ENCODE measurements at regions not wholly inside any gene's neighbourhood (a gene's known extent, or its start where the extent isn't known, plus 50 kb on each side); places are given as distances from the start of the nearest gene placed in this dataset.

DNA sequence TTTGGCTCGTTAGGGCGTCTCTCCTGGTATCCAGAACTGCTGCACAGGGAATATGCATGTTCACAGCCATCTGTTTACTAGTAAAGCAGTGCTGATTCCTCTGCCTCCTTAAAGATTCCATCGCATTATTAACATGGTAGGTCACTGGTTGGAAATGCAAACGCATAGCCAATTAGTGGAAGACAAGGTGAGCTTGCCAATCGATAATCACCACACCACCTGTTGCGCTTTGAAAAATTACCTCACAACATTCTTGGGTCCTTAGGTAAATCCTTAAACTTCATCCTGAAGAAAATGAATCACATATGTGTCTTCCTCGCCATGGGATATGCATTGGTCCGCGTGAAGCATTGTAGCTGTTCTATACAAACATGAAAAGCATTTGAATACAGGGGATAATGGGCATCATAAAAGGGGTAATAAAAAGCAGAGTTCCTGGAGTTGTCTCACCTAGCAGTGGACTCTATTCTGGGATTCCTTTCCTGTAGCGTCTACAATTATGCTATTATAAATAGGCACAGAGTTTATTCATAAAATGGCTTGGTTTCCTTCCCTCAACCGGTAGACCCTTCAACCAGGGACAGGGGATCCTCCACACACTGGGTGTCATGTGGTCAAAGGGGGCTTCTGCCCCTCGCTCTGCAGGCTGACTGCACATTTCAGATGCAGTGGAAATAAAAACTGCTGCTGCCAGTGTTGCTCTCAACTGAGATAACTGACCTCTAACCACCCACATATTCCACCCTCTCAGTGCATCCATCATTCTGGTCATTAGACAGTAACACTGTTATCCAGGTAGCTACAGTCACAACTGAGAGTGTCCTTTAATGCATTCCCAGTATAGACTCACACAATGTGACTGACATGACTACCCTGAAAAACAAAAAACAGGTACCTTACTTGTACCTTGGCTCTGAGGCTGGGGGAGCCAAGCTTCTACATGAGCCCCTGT lies 389.2 kb upstream of the NFE2L3 start:
- Histone ChIP-seq H3K4me3 (replicated peaks; ENCODE audit: insufficient read depth, low read length) (no peak overlapping the region), H3K27ac (replicated peaks) (no peak overlapping the region), H3K27me3 (ENCODE audit: insufficient read depth, poor library complexity, severe bottlenecking) (no peaks in the 10 kb centered on the region)
- no peak for DNase-seq (ENCODE audit: low read depth in 1 of 2, low spot score in 1 of 2)
- TF ChIP-seq, protein P1, sequence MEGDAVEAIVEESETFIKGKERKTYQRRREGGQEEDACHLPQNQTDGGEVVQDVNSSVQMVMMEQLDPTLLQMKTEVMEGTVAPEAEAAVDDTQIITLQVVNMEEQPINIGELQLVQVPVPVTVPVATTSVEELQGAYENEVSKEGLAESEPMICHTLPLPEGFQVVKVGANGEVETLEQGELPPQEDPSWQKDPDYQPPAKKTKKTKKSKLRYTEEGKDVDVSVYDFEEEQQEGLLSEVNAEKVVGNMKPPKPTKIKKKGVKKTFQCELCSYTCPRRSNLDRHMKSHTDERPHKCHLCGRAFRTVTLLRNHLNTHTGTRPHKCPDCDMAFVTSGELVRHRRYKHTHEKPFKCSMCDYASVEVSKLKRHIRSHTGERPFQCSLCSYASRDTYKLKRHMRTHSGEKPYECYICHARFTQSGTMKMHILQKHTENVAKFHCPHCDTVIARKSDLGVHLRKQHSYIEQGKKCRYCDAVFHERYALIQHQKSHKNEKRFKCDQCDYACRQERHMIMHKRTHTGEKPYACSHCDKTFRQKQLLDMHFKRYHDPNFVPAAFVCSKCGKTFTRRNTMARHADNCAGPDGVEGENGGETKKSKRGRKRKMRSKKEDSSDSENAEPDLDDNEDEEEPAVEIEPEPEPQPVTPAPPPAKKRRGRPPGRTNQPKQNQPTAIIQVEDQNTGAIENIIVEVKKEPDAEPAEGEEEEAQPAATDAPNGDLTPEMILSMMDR (IDR thresholded peaks at IDR 0.05; ENCODE audit: insufficient read depth, low read length), result no peak
- no peak for TF ChIP-seq POLR2AphosphoS5 (IDR thresholded peaks at IDR 0.05; ENCODE audit: low read depth)
- TF ChIP-seq GABPA (IDR thresholded peaks at IDR 0.05; ENCODE audit: low read depth), result no peak
- TF ChIP-seq, protein P2, sequence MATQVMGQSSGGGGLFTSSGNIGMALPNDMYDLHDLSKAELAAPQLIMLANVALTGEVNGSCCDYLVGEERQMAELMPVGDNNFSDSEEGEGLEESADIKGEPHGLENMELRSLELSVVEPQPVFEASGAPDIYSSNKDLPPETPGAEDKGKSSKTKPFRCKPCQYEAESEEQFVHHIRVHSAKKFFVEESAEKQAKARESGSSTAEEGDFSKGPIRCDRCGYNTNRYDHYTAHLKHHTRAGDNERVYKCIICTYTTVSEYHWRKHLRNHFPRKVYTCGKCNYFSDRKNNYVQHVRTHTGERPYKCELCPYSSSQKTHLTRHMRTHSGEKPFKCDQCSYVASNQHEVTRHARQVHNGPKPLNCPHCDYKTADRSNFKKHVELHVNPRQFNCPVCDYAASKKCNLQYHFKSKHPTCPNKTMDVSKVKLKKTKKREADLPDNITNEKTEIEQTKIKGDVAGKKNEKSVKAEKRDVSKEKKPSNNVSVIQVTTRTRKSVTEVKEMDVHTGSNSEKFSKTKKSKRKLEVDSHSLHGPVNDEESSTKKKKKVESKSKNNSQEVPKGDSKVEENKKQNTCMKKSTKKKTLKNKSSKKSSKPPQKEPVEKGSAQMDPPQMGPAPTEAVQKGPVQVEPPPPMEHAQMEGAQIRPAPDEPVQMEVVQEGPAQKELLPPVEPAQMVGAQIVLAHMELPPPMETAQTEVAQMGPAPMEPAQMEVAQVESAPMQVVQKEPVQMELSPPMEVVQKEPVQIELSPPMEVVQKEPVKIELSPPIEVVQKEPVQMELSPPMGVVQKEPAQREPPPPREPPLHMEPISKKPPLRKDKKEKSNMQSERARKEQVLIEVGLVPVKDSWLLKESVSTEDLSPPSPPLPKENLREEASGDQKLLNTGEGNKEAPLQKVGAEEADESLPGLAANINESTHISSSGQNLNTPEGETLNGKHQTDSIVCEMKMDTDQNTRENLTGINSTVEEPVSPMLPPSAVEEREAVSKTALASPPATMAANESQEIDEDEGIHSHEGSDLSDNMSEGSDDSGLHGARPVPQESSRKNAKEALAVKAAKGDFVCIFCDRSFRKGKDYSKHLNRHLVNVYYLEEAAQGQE (IDR thresholded peaks at IDR 0.05; ENCODE audit: insufficient replicate concordance, low read depth), result no peak
- no peak for TF ChIP-seq SPI1 (IDR thresholded peaks at IDR 0.05; ENCODE audit: borderline replicate concordance, low read depth)

DNA sequence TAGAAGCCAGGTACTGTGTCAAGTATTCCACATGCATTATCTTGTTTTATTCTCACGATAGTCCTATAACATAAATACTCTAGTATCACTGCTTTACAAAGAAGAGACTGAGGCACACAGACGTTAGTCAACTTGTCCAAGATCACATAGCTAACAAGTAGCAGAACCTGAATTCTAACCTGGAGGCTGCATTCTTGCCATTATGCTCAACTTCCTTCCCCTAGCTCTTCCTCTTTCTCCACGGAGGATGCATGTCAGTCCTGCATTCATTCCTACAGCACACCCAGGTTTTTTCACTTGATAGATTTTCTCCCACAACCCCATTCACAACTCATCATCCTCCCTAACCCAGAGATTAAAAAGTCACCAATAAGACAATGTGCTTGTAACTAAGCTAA lies 388.5 kb upstream of the NFE2L3 start:
- TF ChIP-seq SPI1 (IDR thresholded peaks at IDR 0.05; ENCODE audit: borderline replicate concordance, low read depth) (peak; percentile 71), POLR2AphosphoS5 (IDR thresholded peaks at IDR 0.05; ENCODE audit: low read depth) (no peak)
- no peak for DNase-seq (ENCODE audit: low read depth in 1 of 2, low spot score in 1 of 2)
- Histone ChIP-seq H3K27ac (replicated peaks) (no peak overlapping the region), H3K4me3 (replicated peaks; ENCODE audit: insufficient read depth, low read length) (no peak overlapping the region), H3K27me3 (ENCODE audit: insufficient read depth, poor library complexity, severe bottlenecking) (no peaks in the 10 kb centered on the region)

- no peak overlapping the region for H3K27ac ChIP-seq (replicated peaks)
- DNase-seq (ENCODE audit: low read depth in 1 of 2, low spot score in 1 of 2), result no peak
- no peak overlapping the region for H3K4me3 ChIP-seq (replicated peaks; ENCODE audit: insufficient read depth, low read length)
These were observed 386.8 kb upstream of the NFE2L3 start for GRCh38 chr7:25765110-25765655.

More at GRCh38 chr7:25765110-25765655, 386.8 kb upstream of the NFE2L3 start:
- TF ChIP-seq SPI1 (IDR thresholded peaks at IDR 0.05; ENCODE audit: borderline replicate concordance, low read depth), result no peak
- no peak for TF ChIP-seq GABPA (IDR thresholded peaks at IDR 0.05; ENCODE audit: low read depth)
- TF ChIP-seq, protein P1 (IDR thresholded peaks at IDR 0.05; ENCODE audit: insufficient read depth, low read length), result no peak
- TF ChIP-seq, protein P2 (IDR thresholded peaks at IDR 0.05; ENCODE audit: insufficient replicate concordance, low read depth), result no peak
- no peak for TF ChIP-seq POLR2AphosphoS5 (IDR thresholded peaks at IDR 0.05; ENCODE audit: low read depth)
- no peaks in the 10 kb centered on the region for H3K27me3 ChIP-seq (ENCODE audit: insufficient read depth, poor library complexity, severe bottlenecking)

Data from HL-60 (cell line).